T1000 (cell line): ENCODE measurements at regions not wholly inside any gene's neighbourhood (a gene's known extent, or its start where the extent isn't known, plus 50 kb on each side); places are given as distances from the start of the nearest gene placed in this dataset.

Experiments
- DNase-seq: peaks from one replicate; lab custom pipeline; 2025; ENCODE audit warnings: mixed read lengths; lab: John Stamatoyannopoulos, UW

GRCh38 chr9:99282406-99282805 is 60.3 kb downstream of the SEC61B start:
- DNase-seq = no peak

- DNase-seq = no peak
These were observed 63.9 kb downstream of the SEC61B start for GRCh38 chr9:99285965-99286364.

GRCh38 chr9:99286536-99286935 is 64.5 kb downstream of the SEC61B start:
- no peak for DNase-seq

GRCh38 chr9:99287641-99288040 is 65.6 kb downstream of the SEC61B start:
- DNase-seq = no peak

GRCh38 chr9:99288830-99289229 is 66.7 kb downstream of the SEC61B start:
- DNase-seq = no peak

GRCh38 chr9:99294850-99295461 is 72.9 kb downstream of the SEC61B start:
- no peak for DNase-seq

- no peak for DNase-seq
These were observed 74.3 kb downstream of the SEC61B start for GRCh38 chr9:99296291-99296951.

GRCh38 chr9:99298614-99299013 is 76.5 kb downstream of the SEC61B start:
- DNase-seq = no peak

GRCh38 chr9:99299211-99300102 is 77.4 kb downstream of the SEC61B start:
- DNase-seq = no peak

GRCh38 chr9:99300103-99300439 is 78.0 kb downstream of the SEC61B start:
- no peak for DNase-seq

- DNase-seq = no peak
These were observed 78.5 kb downstream of the SEC61B start for GRCh38 chr9:99300603-99301002.

GRCh38 chr9:99303177-99303576 is 81.1 kb downstream of the SEC61B start:
- no peak for DNase-seq

GRCh38 chr9:99305124-99305523 is 83.0 kb downstream of the SEC61B start:
- no peak for DNase-seq

GRCh38 chr9:99305820-99306811 is 84.0 kb downstream of the SEC61B start:
- DNase-seq = no peak

- no peak for DNase-seq
These were observed 85.8 kb downstream of the SEC61B start for GRCh38 chr9:99307851-99308250.

GRCh38 chr9:99309141-99309939 is 87.3 kb downstream of the SEC61B start:
- no peak for DNase-seq

- no peak for DNase-seq
These were observed 90.7 kb downstream of the SEC61B start for GRCh38 chr9:99312736-99313135.

GRCh38 chr9:99319048-99319447 is 97.0 kb downstream of the SEC61B start:
- no peak for DNase-seq

GRCh38 chr9:99322299-99322698 is 100.2 kb downstream of the SEC61B start:
- no peak for DNase-seq

- no peak for DNase-seq
These were observed 104.2 kb downstream of the SEC61B start for GRCh38 chr9:99326112-99326916.
